ENCODE measurements at regions not wholly inside any gene's neighbourhood (a gene's known extent, or its start where the extent isn't known, plus 50 kb on each side); places are given as distances from the start of the nearest gene placed in this dataset.

DNA sequence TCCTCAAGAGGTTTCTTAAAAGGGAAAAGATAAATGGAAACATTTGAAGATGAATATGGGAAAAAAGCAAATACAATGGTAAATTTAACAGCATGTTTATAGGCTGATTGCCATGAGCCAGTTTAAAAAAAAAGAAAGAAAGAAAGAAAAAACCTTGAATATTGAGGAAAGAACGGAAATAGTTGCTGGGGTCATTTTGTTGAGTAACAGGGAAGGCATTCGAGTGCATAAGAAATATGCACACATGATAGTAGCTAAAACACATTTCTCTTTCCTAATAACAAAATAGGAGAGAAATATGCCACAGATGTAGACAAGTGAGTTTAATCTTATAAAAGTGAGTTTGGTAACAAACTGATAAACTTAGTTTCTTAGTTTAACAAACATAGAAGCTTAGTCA is 864.6 kb upstream of the ACO1 start:
- no peaks in the 10 kb centered on the region for H3K9me3 Mint-ChIP-seq
- no peaks in the 10 kb centered on the region for H3K4me1 Mint-ChIP-seq
- peaks cover 5% of the 10 kb centered on the region for H3K27me3 Mint-ChIP-seq (ENCODE audit: insufficient read depth, low read depth)
- no peaks in the 10 kb centered on the region for H3K9me3 ChIP-seq (ENCODE audit: low read depth)
- H2AFZ ChIP-seq (replicated peaks): no peak overlapping the region
- no peaks in the 10 kb centered on the region for H4K20me1 ChIP-seq (ENCODE audit: low read depth)
- H3K36me3 Mint-ChIP-seq: no peaks in the 10 kb centered on the region
- H3K4me3 ChIP-seq: no peak overlapping the region
- TF ChIP-seq, protein P1, sequence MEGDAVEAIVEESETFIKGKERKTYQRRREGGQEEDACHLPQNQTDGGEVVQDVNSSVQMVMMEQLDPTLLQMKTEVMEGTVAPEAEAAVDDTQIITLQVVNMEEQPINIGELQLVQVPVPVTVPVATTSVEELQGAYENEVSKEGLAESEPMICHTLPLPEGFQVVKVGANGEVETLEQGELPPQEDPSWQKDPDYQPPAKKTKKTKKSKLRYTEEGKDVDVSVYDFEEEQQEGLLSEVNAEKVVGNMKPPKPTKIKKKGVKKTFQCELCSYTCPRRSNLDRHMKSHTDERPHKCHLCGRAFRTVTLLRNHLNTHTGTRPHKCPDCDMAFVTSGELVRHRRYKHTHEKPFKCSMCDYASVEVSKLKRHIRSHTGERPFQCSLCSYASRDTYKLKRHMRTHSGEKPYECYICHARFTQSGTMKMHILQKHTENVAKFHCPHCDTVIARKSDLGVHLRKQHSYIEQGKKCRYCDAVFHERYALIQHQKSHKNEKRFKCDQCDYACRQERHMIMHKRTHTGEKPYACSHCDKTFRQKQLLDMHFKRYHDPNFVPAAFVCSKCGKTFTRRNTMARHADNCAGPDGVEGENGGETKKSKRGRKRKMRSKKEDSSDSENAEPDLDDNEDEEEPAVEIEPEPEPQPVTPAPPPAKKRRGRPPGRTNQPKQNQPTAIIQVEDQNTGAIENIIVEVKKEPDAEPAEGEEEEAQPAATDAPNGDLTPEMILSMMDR (IDR thresholded peaks at IDR 0.05): no peak
- TF ChIP-seq EZH2 (IDR thresholded peaks at IDR 0.05) (no peak), EZH2phosphoT487 (IDR thresholded peaks at IDR 0.05) (no peak)
- H3K9ac ChIP-seq: no peak overlapping the region
- no peak overlapping the region for H3K27ac ChIP-seq
- H3K79me2 ChIP-seq (ENCODE audit: low read depth): no peaks in the 10 kb centered on the region
- H3F3A ChIP-seq (ENCODE audit: low read depth): no peaks in the 10 kb centered on the region
- no peak overlapping the region for H3K4me3 Mint-ChIP-seq
- no peak overlapping the region for H3K27ac Mint-ChIP-seq
- DNase-seq (ENCODE audit: low spot score): no peak
- no peaks in the 10 kb centered on the region for H3K27me3 ChIP-seq
- no peak overlapping the region for H3K4me2 ChIP-seq
- no peaks in the 10 kb centered on the region for H3K36me3 ChIP-seq
- no peaks in the 10 kb centered on the region for H3K4me1 ChIP-seq

DNA sequence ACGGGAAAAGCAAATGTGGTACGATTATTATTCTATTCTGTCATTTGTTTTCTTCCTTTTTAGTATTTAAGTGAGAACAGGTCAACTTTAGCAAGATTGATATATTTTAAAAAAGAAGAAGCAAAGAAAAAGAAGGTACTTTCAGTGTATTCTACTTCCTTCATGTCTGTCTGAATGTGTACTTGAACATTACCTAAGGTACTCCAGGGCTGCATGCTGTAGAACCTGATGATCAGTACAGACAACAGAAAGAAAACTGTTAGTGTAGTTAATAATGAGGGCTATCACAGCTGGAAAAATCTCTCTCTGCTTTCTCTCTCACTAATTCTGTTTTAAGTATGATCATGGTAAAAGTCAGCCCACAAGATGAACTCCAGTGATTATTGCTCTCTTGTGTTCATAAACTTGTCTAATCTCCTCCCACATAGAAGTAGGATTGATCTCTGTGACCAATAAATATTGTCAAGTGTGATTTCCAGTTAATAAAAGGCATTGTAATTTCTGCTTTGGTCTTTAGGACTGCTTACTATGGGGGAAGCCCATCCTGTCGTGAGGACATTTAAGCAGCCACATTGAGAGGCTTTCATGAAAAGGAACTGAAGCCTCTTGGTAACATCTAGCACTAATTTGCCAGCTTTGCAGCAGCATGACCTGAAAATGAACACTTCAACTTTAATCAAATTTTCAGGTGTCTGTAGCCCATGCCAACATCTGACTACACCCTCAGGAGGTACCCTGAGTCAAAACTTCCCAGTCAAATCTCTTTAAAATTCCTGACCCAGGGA is 864.0 kb upstream of the ACO1 start:
- no peak overlapping the region for H3K4me3 Mint-ChIP-seq
- TF ChIP-seq EZH2phosphoT487 (IDR thresholded peaks at IDR 0.05) (no peak), EZH2 (IDR thresholded peaks at IDR 0.05) (no peak)
- TF ChIP-seq, protein P1 (IDR thresholded peaks at IDR 0.05): no peak
- H3K79me2 ChIP-seq (ENCODE audit: low read depth): no peaks in the 10 kb centered on the region
- no peak overlapping the region for H3K9ac ChIP-seq
- H3K9me3 ChIP-seq (ENCODE audit: low read depth): no peaks in the 10 kb centered on the region
- H3K27me3 ChIP-seq: no peaks in the 10 kb centered on the region
- no peaks in the 10 kb centered on the region for H3F3A ChIP-seq (ENCODE audit: low read depth)
- no peak overlapping the region for H2AFZ ChIP-seq (replicated peaks)
- no peak overlapping the region for H3K27ac ChIP-seq
- H3K4me1 ChIP-seq: no peaks in the 10 kb centered on the region
- no peak overlapping the region for H3K4me2 ChIP-seq
- no peak overlapping the region for H3K27ac Mint-ChIP-seq
- no peak overlapping the region for H3K4me3 ChIP-seq
- peaks cover 5% of the 10 kb centered on the region for H3K27me3 Mint-ChIP-seq (ENCODE audit: insufficient read depth, low read depth)
- H3K36me3 Mint-ChIP-seq: no peaks in the 10 kb centered on the region
- no peaks in the 10 kb centered on the region for H4K20me1 ChIP-seq (ENCODE audit: low read depth)
- no peaks in the 10 kb centered on the region for H3K36me3 ChIP-seq
- H3K9me3 Mint-ChIP-seq: no peaks in the 10 kb centered on the region
- no peaks in the 10 kb centered on the region for H3K4me1 Mint-ChIP-seq
- no peak for DNase-seq (ENCODE audit: low spot score)

DNA sequence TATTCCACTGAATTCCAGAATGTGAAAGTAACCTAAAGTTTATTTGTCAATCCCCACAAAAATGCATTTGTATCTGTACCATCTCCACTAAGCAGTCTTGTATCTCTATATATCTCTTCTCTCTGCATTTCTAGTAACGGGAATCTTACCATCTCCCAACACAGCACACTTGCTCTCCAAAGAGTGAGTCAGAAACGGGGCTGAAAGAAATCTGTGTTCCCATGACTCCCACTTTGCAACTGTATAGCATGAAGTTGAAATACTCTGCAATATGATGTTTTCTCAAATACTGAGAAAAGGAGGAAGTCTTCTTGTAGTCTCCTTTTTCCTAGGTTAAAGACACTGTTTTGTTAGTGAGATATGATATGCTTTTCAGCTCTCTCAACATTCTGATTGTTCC is 848.8 kb upstream of the ACO1 start:
- no peak overlapping the region for H3K9ac ChIP-seq
- Mint-ChIP-seq H3K4me3 (no peak overlapping the region), H3K27me3 (ENCODE audit: insufficient read depth, low read depth) (no peaks in the 10 kb centered on the region), H3K9me3 (no peaks in the 10 kb centered on the region), H3K36me3 (no peaks in the 10 kb centered on the region), H3K27ac (no peak overlapping the region), H3K4me1 (no peaks in the 10 kb centered on the region)
- peaks cover 4% of the 10 kb centered on the region for H3K4me1 ChIP-seq
- H3K4me2 ChIP-seq: no peak overlapping the region
- H3K27ac ChIP-seq: no peak overlapping the region
- H3K4me3 ChIP-seq: no peak overlapping the region
- no peaks in the 10 kb centered on the region for H3K9me3 ChIP-seq (ENCODE audit: low read depth)
- H3K36me3 ChIP-seq: no peaks in the 10 kb centered on the region
- no peak for DNase-seq (ENCODE audit: low spot score)
- TF ChIP-seq, protein P1 (IDR thresholded peaks at IDR 0.05): no peak
- TF ChIP-seq EZH2phosphoT487 (IDR thresholded peaks at IDR 0.05) (no peak), EZH2 (IDR thresholded peaks at IDR 0.05) (no peak)
- no peak overlapping the region for H2AFZ ChIP-seq (replicated peaks)
- H4K20me1 ChIP-seq (ENCODE audit: low read depth): no peaks in the 10 kb centered on the region
- H3F3A ChIP-seq (ENCODE audit: low read depth): no peaks in the 10 kb centered on the region
- H3K27me3 ChIP-seq: no peaks in the 10 kb centered on the region
- H3K79me2 ChIP-seq (ENCODE audit: low read depth): no peaks in the 10 kb centered on the region

All from neural progenitor cell (in vitro differentiated cells).